Thyroid gland (tissue), 4 donors: ENCODE measurements at regions not wholly inside any gene's neighbourhood (a gene's known extent, or its start where the extent isn't known, plus 50 kb on each side); places are given as distances from the start of the nearest gene placed in this dataset.

Source experiments
- POLR2A ChIP-seq, 2 donors: fragments of 450-650 bp; IDR thresholded peaks; one replicate each; pipeline ENCODE4 v1.6.1; 2017; ENCODE audit warnings: antibody characterized with exemption in 2 of 2, mild to moderate bottlenecking in 2 of 2, moderate library complexity in 1 of 2
- TF ChIP-seq, protein P1 (sequence below), 6 experiments: fragments of 200-600 bp in 3 of 6; fragments of 450-650 bp in 3 of 6; sonication (generic) in 3 of 6; IDR thresholded peaks; one replicate each; pipeline ENCODE4 v1.5.1; 2016 to 2019; ENCODE audit warnings: antibody characterized with exemption in 6 of 6, mild to moderate bottlenecking in 2 of 6, inconsistent platforms in 1 of 6, moderate library complexity in 1 of 6

DNA sequence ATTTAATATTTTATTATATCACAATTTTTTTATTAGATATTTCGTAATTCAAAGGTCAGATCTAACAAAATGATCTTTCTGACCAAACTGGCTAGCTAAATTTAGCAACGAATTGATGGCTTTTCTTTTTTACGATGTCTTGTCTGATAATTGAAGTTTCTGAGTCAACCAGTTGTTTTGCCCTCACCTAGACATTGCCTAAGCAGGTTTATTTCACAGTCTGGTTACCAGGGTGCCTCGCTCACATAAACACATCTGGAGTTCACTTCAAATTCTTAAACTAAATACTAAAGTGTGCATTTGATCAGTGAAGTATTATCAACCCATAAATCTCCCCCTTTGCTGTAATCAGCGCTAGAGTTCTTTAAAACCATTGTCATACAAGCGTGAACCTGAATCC lies 448.3 kb downstream of the TLE4 start:
- TF ChIP-seq, protein P1, sequence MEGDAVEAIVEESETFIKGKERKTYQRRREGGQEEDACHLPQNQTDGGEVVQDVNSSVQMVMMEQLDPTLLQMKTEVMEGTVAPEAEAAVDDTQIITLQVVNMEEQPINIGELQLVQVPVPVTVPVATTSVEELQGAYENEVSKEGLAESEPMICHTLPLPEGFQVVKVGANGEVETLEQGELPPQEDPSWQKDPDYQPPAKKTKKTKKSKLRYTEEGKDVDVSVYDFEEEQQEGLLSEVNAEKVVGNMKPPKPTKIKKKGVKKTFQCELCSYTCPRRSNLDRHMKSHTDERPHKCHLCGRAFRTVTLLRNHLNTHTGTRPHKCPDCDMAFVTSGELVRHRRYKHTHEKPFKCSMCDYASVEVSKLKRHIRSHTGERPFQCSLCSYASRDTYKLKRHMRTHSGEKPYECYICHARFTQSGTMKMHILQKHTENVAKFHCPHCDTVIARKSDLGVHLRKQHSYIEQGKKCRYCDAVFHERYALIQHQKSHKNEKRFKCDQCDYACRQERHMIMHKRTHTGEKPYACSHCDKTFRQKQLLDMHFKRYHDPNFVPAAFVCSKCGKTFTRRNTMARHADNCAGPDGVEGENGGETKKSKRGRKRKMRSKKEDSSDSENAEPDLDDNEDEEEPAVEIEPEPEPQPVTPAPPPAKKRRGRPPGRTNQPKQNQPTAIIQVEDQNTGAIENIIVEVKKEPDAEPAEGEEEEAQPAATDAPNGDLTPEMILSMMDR (IDR thresholded peaks at IDR 0.05): no peak
- TF ChIP-seq POLR2A (IDR thresholded peaks at IDR 0.05): no peak
